HG03060 (cell line): ENCODE measurements at regions not wholly inside any gene's neighbourhood (a gene's known extent, or its start where the extent isn't known, plus 50 kb on each side); places are given as distances from the start of the nearest gene placed in this dataset.

Experiments
- ATAC-seq: cut with Tn5 transposase; IDR thresholded peaks from one replicate; pipeline ENCODE4 v1.9.1; 2021; ENCODE audit warnings: low read depth, moderate number of reproducible peaks; ENCODE audit not compliant: unreplicated experiment

DNA sequence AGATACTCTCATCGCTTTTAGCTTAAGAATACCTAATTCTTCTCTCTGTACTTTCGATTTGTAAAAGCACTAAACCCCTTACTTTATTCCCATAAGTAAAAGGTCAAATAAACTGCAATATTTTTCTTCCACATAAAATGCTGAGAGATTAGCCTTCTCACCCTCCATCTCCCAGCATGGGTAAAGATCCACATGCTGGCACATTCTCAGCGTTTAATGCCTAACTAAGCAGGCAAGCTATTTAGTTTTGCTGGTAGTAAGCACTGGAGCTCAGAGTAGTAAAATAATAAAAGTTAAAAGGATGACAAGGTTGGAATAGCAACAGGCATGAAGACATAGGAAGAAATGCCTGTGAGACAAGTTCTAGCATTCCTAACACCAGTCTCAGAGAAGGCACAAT is 65.9 kb upstream of the NEBL start:
- ATAC-seq = no peak

DNA sequence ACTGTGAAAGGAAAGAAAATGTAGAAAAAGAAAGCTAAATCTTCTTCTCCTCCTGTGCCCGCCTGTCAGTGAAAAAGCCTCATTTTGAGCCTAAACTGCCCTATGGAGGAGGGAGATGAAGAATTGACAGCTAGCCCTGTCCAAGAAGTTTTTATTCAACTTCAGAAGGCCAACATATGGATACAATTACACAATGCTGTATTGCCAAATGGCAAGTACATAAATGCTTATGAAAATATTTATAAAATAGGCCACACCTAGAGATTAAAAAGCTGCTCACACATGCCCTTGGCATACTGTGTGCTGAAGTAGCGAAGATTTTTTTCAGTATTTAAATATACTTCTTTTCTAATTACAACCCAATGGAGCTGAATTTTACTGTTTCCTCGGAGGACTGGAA is 65.1 kb upstream of the NEBL start:
- no peak for ATAC-seq

DNA sequence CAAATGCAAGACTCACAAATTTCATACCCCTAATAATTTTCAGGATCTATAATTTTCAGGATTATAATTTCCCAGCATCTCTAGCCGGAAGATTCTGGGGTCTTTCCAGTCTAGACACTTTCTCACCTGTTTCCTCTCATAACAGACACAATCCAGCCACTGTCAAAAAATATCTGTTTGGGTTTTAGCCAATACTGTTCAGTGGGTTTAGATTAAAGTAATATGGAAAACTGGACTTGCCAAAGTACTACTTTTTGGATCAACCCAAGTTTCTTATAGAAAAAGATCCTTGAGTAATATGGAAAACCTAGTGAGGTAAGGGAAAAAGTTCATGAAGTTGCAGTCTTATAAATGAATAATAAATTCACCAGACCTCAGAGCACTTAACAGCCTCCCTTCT is 62.1 kb upstream of the NEBL start:
- ATAC-seq = no peak

DNA sequence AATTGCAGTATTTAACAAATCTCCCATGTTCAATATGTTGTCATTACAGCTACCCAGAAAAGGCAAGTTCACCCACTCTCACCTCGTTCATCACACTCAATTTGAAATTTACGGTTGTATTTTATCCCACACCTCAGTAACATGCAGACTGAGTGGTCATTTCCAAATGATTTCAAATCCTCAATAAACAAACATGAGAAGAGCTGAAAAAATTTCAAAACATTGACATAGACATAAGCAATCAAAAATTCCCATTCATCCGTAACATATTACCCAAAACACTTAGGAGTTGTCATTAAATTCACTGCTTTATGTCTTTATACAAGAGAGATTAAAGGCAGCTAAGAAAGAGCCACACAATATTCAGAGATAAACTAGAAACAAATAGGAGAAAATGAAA is 61.7 kb upstream of the NEBL start:
- no peak for ATAC-seq

DNA sequence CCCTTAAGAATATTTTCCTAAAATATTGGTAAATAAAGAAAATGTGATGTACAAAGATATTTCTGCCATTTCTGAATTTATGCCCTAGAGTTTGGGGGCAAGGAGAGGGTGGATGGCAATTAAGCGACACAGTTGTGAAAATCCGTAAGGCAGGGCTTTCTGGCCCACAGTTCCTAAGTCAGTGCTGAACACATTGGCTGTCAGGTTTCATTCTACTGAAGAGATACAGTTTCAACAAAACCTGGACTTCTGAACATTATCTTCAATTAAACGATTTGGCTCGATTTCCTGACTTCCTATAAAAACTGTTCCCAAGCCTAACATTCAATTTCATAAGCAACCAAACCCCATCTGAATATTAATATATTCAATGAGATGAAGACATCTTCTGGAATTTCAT is 61.1 kb upstream of the NEBL start:
- no peak for ATAC-seq

DNA sequence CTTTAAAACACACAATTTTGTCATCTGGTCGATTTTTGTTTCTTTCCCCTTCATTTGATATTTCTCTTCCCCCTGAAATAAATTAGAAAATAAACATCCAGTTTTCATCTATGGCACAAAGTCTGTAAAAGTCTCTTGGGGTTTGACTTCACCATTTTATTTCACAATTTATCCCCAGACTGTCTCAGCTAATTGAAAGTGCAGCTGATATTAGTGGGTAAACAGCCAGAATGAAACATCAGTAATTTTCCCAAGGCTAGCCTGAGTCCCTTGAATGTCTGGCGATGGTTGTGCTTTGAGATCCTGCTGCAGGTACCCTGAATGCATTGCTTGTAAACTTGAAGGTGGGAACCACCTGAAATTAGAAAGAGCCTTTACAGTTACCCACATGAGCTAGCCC is 60.6 kb upstream of the NEBL start:
- ATAC-seq = no peak

DNA sequence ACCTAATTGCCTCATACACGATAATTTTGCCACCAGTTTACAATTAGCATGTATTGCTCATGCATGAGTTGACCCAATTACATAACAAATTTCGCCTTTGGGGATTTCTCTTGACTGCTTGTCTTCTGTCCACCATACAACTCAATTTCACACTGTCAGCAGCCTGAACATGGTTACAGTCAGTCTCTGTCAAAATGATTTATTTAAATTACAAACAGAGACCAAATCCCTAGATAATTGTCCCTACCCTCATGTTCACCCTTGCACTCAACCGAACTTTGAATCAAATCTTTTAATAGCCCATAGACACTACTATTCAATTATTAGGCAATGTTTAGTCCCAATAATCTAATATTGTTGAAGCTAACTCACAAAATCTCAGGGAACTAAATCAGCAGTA is 59.7 kb upstream of the NEBL start:
- no peak for ATAC-seq

DNA sequence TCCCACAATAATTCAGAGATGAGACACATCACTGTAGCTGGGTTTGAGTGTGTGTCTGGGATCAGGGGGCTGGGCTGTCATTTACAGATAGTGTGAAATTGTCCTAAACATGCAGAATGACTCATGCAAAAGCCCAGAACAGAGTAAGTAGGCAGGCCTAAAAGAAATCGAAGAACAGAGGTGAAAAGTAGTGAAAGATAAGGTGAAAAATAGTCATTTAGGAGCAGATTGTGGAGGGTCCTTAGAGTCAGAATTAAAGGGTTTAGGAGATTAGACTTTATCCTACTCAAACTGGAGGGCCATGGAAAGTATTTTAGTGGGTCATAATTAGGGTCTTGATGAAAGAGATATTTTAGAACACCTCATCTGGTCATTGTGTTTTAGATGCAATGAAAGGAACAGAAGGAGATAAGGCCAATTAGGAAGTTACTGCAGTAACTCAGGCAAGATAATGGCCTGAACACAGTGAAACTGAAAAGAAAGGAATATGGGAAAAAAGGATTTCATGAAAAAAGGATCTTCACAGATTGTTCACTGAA is 58.3 kb upstream of the NEBL start:
- ATAC-seq = no peak

DNA sequence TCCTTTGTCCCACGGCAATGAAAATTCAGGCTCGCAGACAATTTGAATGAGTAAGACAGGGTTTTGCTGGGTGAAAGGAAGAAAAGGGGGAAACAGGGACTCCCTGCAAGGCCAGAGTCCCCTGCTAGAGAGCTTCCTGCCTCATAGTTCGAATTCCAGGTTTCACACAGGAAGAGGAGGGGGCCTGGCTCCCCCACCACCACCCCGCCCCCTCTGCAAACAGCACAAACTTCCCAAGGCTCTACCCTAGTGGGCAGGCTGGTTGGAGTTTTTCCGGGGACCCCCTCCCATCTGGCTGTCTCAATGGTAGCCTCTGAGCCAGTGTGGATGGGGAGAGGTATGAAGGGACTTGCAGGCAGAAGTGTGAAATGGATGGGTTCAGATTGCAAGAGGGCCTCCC is 57.4 kb upstream of the NEBL start:
- ATAC-seq = no peak

DNA sequence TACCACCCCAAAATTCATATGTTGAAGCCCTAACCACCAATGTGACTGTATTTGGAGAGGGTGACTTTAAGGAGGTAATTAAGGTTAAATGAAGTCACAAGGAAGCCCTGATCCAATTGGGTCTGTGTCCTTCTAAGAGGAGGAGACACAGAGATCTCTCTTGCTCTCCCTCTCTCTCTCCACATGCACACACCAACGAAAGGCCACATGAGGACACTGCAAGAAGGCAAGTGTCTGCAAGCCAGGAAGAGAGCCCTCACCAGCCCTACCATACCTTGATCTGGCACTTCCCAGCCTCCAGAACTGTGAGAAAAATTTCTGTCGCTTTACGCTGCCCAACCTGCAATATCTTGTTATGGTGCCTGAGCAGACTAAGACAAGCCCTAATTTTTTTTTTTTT is 56.0 kb upstream of the NEBL start:
- no peak for ATAC-seq

DNA sequence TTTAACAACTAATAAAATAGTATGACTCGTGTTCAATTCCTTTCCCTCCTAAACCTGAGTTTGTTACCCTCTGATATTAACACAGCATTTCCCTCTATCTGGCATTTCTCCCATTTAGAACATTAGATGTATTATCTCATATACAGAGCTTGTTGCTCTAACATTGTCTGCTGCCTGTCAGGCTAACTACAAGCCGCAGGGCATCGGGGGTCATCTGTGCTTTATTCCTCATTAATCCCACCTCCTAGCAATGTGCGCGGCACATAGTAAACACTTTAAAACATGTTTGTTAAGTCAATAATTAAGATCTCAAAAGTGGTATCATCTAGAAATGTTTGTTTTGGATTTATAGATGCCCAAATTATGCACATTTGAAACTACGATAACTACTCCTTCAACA is 52.9 kb upstream of the NEBL start:
- no peak for ATAC-seq

DNA sequence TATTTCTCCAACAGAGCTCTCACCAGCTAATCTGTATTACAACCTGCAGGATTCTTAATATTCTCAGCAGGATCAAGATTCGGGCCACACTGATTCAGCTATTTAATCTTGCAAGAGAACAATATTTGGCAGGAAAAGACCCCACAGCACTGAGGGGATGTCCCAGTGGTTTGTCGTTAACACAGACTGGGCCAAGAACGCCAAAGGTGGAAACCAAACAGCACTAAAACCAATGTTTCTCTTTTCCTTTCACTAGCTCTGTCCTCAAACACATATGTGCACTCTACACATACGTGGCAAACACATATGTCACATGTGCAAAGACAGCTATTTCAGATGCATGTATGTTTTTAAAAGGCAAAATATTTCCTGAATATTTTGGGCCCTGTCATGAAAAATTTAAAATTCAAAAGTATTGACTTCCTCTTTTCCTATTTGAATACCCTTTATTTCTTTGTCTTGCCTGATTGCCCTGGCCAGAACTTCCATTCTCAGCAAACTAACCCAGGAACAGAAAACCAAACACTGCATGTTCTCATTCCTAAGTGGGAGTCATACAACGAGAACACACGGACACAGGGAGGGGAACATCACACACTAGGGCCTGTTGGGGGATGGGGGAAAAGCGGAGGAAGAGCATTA is 51.7 kb upstream of the NEBL start:
- no peak for ATAC-seq
